HL-60 (cell line): ENCODE measurements at regions not wholly inside any gene's neighbourhood (a gene's known extent, or its start where the extent isn't known, plus 50 kb on each side); places are given as distances from the start of the nearest gene placed in this dataset.

Experiments used
- DNase-seq, 2 experiments: peaks; one replicate each; pipeline ENCODE4 v3.0.0-alpha.2; 2010 to 2020; ENCODE audit warnings: low read depth in 1 of 2, low spot score in 1 of 2
- H3K27ac ChIP-seq: fragments of 250-450 bp; sonication (Bioruptor Pico); replicated peaks from 2 replicates; pipeline ENCODE4 v1.5.1; 2020; ENCODE audit warnings: mild to moderate bottlenecking, moderate library complexity
- H3K27me3 ChIP-seq: fragments of 250-450 bp; sonication (Bioruptor Pico); 2 replicates; pipeline ENCODE4 v1.5.1; 2021; ENCODE audit warnings: mild to moderate bottlenecking, moderate library complexity; ENCODE audit not compliant: insufficient read depth, poor library complexity, severe bottlenecking
- H3K4me3 ChIP-seq: replicated peaks from 2 replicates; pipeline ENCODE4 v1.5.1; 2011; ENCODE audit warnings: mild to moderate bottlenecking, control low read depth, low read length; ENCODE audit not compliant: insufficient read depth
- CTCF ChIP-seq: IDR thresholded peaks from one replicate; pipeline ENCODE4 v1.5.1; 2011; ENCODE audit warnings: low read length, control low read depth, inconsistent platforms; ENCODE audit not compliant: insufficient read depth
- GABPA ChIP-seq: IDR thresholded peaks from 2 replicates; pipeline ENCODE4 v1.6.1; 2012; ENCODE audit warnings: low read depth
- POLR2AphosphoS5 ChIP-seq: IDR thresholded peaks from 2 replicates; pipeline ENCODE4 v1.6.1; 2012; ENCODE audit warnings: low read depth
- SPI1 ChIP-seq: IDR thresholded peaks from 2 replicates; pipeline ENCODE4 v1.6.1; 2012; ENCODE audit warnings: low read depth, mild to moderate bottlenecking, borderline replicate concordance
- TF ChIP-seq, protein P1 (sequence below): IDR thresholded peaks from 2 replicates; pipeline ENCODE4 v1.6.1; 2012; ENCODE audit warnings: low read depth; ENCODE audit not compliant: insufficient replicate concordance

DNA sequence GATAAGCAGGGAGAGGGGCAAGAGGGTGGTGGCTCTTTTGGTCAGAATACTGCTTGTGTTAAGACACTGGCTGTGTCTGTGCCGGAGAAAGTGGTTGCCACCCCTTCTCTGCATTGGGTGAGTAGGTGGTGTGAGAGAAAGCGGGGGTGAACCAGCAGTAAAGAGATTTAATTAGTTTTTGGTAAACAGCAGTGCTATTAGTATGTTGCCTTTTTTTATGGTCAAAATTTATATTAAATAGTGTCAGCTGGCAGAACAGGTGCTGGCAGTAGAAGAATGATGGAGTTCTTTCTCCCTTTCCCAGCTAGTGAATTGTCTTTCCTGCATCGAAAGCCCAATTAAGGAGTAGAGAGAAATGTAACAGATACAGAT, 181.6 kb downstream of the LARP7 start:
- TF ChIP-seq SPI1, result no peak
- TF ChIP-seq CTCF, result no peak
- no peak for TF ChIP-seq POLR2AphosphoS5
- TF ChIP-seq, protein P1, sequence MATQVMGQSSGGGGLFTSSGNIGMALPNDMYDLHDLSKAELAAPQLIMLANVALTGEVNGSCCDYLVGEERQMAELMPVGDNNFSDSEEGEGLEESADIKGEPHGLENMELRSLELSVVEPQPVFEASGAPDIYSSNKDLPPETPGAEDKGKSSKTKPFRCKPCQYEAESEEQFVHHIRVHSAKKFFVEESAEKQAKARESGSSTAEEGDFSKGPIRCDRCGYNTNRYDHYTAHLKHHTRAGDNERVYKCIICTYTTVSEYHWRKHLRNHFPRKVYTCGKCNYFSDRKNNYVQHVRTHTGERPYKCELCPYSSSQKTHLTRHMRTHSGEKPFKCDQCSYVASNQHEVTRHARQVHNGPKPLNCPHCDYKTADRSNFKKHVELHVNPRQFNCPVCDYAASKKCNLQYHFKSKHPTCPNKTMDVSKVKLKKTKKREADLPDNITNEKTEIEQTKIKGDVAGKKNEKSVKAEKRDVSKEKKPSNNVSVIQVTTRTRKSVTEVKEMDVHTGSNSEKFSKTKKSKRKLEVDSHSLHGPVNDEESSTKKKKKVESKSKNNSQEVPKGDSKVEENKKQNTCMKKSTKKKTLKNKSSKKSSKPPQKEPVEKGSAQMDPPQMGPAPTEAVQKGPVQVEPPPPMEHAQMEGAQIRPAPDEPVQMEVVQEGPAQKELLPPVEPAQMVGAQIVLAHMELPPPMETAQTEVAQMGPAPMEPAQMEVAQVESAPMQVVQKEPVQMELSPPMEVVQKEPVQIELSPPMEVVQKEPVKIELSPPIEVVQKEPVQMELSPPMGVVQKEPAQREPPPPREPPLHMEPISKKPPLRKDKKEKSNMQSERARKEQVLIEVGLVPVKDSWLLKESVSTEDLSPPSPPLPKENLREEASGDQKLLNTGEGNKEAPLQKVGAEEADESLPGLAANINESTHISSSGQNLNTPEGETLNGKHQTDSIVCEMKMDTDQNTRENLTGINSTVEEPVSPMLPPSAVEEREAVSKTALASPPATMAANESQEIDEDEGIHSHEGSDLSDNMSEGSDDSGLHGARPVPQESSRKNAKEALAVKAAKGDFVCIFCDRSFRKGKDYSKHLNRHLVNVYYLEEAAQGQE, result no peak
- no peak for TF ChIP-seq GABPA
- Histone ChIP-seq H3K27me3 (no peaks in the 10 kb centered on the region), H3K27ac (peak overlapping the region; percentile 42; the same call in 1 of the 2 replicates), H3K4me3 (peak overlapping the region; percentile 41)
- DNase-seq, result no peak

- Histone ChIP-seq H3K27me3 (no peaks in the 10 kb centered on the region), H3K27ac (no peak overlapping the region), H3K4me3 (no peak overlapping the region)
- no peak for TF ChIP-seq POLR2AphosphoS5
- TF ChIP-seq CTCF, result no peak
- TF ChIP-seq, protein P1, result no peak
- no peak for TF ChIP-seq SPI1
- no peak for TF ChIP-seq GABPA
- no peak for DNase-seq
These were observed 182.8 kb downstream of the LARP7 start for GRCh38 chr4:112819729-112820128.

GRCh38 chr4:112823156-112823555, 186.2 kb downstream of the LARP7 start:
- no peak overlapping the region for H3K27ac ChIP-seq
- H3K4me3 ChIP-seq, result no peak overlapping the region
- DNase-seq, result no peak
- no peak for TF ChIP-seq GABPA
- TF ChIP-seq SPI1, result no peak
- no peak for TF ChIP-seq POLR2AphosphoS5
- TF ChIP-seq, protein P1, result no peak
- TF ChIP-seq CTCF, result no peak
- no peaks in the 10 kb centered on the region for H3K27me3 ChIP-seq
